Thyroid gland (tissue), 4 donors: ENCODE measurements at regions not wholly inside any gene's neighbourhood (a gene's known extent, or its start where the extent isn't known, plus 50 kb on each side); places are given as distances from the start of the nearest gene placed in this dataset.
A peak's percentile ranks its signal among the peaks of the same experiment; 100 is the strongest.

ENCODE experiments used
- DNase-seq, 2 donors: peaks; one replicate each; pipeline ENCODE4 v3.0.0-alpha.2; 2019
- H3K27ac ChIP-seq, 3 donors: fragments of 200-600 bp; sonication (generic); 1 replicate in 2 of 3; 2 replicates in 1 of 3; pipeline ENCODE4 v1.5.1; 2016 to 2019; ENCODE audit warnings: mild to moderate bottlenecking in 1 of 3, moderate library complexity in 1 of 3
- H3K27me3 ChIP-seq: fragments of 200-600 bp; sonication (generic); one replicate; pipeline ENCODE4 v1.5.1; 2019
- H3K36me3 ChIP-seq, 2 donors: fragments of 200-600 bp; sonication (generic); one replicate each; pipeline ENCODE4 v1.5.1; 2016 to 2019
- H3K4me1 ChIP-seq, 2 donors: fragments of 200-600 bp; sonication (generic); one replicate each; pipeline ENCODE4 v1.5.1; 2017 to 2019
- H3K4me3 ChIP-seq, 3 donors: fragments of 200-600 bp; sonication (generic); replicated peaks in 1 of 3; 1 replicate in 2 of 3; 2 replicates in 1 of 3; pipeline ENCODE4 v1.5.1; 2016; ENCODE audit warnings: mild to moderate bottlenecking in 1 of 3
- H3K9me3 ChIP-seq: fragments of 200-600 bp; sonication (generic); one replicate; pipeline ENCODE4 v1.5.1; 2017
- POLR2A ChIP-seq, 2 donors: fragments of 450-650 bp; IDR thresholded peaks; one replicate each; pipeline ENCODE4 v1.6.1; 2017; ENCODE audit warnings: antibody characterized with exemption in 2 of 2, mild to moderate bottlenecking in 2 of 2, moderate library complexity in 1 of 2
- WGBS, 2 donors: methylation state at CpG; one replicate each; pipeline ENCODE4 v1.1.5; 2017; 5-methylcytosine and 5-hydroxymethylcytosine counted together
- intact Hi-C: fragments of 100-400 bp; cut with DNase I; formaldehyde crosslinking; loops from one replicate; pipeline ENCODE4 v1.15.1; 2023
- TF ChIP-seq, protein P1 (sequence below), 6 experiments: fragments of 200-600 bp in 3 of 6; fragments of 450-650 bp in 3 of 6; sonication (generic) in 3 of 6; IDR thresholded peaks; one replicate each; pipeline ENCODE4 v1.5.1; 2016 to 2019; ENCODE audit warnings: antibody characterized with exemption in 6 of 6, mild to moderate bottlenecking in 2 of 6, inconsistent platforms in 1 of 6, moderate library complexity in 1 of 6

DNA sequence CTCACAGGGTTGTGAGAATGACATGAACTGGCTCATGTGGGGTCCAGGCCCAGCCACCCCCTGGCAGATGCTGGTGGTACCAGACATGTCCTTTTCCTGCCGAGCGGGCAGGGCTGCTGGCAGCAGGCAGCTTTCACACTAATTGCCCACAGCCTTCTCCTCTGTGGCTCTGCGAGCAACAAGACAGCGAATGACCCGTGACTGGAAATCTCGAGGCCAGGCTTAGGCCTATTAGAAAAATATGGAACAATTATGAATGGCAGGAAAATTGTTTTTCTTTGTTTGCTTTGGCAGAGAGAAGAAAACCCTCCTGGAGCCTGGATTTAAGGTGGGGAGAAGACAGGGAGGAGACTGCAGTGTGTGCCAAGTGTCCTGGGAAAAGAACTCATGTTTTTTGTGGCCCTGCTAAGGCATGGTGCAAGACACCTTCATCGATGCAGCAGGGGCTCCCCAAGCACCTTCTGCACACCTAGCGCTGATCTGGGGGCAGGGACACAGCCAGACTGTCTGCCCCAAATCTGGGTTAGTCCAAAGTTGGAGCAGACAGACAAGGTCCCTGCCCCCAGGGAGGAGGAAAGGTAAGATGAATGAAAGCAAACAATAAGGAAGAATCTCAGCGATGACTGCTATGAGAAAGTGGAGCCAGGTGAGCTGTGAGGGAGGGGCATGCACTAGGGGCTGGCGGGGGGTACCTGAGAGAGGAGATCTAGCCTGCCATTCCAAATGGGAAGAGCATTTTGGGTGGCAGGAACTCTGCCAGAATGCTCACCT, 193.8 kb upstream of the TLE3 start:
- peaks cover 58 to 70% of the 10 kb centered on the region in 2 donors for H3K4me1 ChIP-seq
- intact Hi-C loops = loop anchor here (5.0 kb wide), 1 partner anchor 79 kb away; no protein-coding TSS in a partner anchor
- peak overlapping the region in 2 of 3 donors; percentile 22 to 71 for H3K27ac ChIP-seq
- no peaks in the 10 kb centered on the region for H3K36me3 ChIP-seq
- no peaks in the 10 kb centered on the region for H3K27me3 ChIP-seq
- WGBS, 2 donors = 69% methylated on average over 9 to 10 of the region's 10 CpGs
- H3K4me3 ChIP-seq = no peak overlapping the region
- DNase-seq = no peak
- H3K9me3 ChIP-seq = no peaks in the 10 kb centered on the region
- TF ChIP-seq, protein P1, sequence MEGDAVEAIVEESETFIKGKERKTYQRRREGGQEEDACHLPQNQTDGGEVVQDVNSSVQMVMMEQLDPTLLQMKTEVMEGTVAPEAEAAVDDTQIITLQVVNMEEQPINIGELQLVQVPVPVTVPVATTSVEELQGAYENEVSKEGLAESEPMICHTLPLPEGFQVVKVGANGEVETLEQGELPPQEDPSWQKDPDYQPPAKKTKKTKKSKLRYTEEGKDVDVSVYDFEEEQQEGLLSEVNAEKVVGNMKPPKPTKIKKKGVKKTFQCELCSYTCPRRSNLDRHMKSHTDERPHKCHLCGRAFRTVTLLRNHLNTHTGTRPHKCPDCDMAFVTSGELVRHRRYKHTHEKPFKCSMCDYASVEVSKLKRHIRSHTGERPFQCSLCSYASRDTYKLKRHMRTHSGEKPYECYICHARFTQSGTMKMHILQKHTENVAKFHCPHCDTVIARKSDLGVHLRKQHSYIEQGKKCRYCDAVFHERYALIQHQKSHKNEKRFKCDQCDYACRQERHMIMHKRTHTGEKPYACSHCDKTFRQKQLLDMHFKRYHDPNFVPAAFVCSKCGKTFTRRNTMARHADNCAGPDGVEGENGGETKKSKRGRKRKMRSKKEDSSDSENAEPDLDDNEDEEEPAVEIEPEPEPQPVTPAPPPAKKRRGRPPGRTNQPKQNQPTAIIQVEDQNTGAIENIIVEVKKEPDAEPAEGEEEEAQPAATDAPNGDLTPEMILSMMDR (IDR thresholded peaks at IDR 0.05) = no peak
- no peak for TF ChIP-seq POLR2A (IDR thresholded peaks at IDR 0.05)

DNA sequence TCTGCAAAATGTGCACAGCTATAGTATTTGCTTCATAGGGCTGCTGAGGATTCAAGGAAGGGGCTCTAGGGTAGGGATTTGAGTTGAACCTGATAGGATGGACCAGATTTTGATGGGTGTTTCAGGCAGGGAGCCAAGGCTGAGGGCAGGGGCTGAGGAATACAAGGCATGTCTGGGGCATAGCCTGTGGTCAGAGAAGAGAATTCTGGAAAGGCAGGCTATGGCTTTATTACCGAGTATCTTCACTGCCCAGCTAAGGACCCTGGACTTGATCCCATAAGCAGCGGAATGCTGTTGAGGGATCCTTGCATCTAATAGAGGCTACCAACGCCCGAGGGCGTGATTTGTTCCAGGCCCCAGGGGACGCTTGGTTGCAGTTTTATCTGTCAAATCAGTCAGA, 193.0 kb upstream of the TLE3 start:
- Histone ChIP-seq H3K4me1 (peaks cover 63 to 76% of the 10 kb centered on the region in 2 donors), H3K4me3 (no peak overlapping the region), H3K27ac (peak overlapping the region in 2 of 3 donors; percentile 55 to 71), H3K36me3 (no peaks in the 10 kb centered on the region), H3K27me3 (no peaks in the 10 kb centered on the region), H3K9me3 (no peaks in the 10 kb centered on the region)
- intact Hi-C loops = loop anchor here (5.0 kb wide), 1 partner anchor 78 kb away; no protein-coding TSS in a partner anchor
- WGBS, 2 donors = 74 to 80% methylated on average over 6 of the region's 6 CpGs
- DNase-seq = no peak
- no peak for TF ChIP-seq POLR2A (IDR thresholded peaks at IDR 0.05)
- TF ChIP-seq, protein P1 (IDR thresholded peaks at IDR 0.05) = no peak

DNA sequence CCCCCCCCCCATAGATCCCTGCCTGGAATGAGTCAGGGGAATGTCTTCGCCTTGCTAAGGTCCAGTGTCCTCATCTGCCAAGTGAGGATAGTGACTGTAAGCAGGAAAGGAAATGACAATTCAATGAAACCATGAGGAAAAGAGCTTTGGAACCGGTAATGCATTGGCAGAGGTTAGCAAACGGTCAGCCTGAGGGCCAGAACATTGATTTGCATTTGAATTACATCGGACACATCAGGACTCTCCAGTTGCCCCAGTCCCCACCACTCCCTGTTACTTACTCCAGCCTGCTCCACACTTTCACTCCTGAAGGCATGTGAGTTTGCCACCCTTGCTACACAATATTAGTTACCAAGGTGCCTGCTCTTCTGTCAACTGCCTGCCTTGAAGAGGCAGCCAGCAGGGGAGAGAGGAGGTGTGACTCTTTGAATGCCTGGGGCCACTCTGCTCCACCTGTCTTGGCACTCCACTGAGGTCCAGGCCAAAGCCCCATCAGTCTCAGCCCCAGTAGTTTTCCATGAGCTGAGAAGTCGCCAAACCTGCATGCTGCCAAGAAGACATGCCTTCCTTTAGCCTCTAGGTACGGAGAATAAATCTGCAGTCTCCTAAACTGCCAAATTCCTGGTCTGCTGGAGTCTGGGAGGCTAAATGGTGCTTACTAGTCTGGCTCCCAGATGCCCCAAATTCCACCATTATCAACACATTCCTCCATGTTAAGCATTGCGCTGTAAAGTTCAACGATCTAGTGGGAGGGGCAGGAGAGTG, 191.7 kb upstream of the TLE3 start:
- intact Hi-C loops = loop anchor here (10.0 kb wide), 2 partner anchors 175 to 265 kb away; no protein-coding TSS in a partner anchor
- 46 to 47% methylated on average over 8 of the region's 8 CpGs for WGBS, 2 donors
- H3K27ac ChIP-seq = peak overlapping the region; percentile 55 to 71 (median 71)
- TF ChIP-seq, protein P1 (IDR thresholded peaks at IDR 0.05) = peak in 1 of 6 experiments; percentile 29
- TF ChIP-seq POLR2A (IDR thresholded peaks at IDR 0.05) = no peak
- H3K27me3 ChIP-seq = no peaks in the 10 kb centered on the region
- H3K4me3 ChIP-seq = no peak overlapping the region
- H3K9me3 ChIP-seq = no peaks in the 10 kb centered on the region
- H3K36me3 ChIP-seq = no peaks in the 10 kb centered on the region
- DNase-seq = peak; percentile 93 to 95
- peaks cover 73 to 85% of the 10 kb centered on the region in 2 donors for H3K4me1 ChIP-seq

DNA sequence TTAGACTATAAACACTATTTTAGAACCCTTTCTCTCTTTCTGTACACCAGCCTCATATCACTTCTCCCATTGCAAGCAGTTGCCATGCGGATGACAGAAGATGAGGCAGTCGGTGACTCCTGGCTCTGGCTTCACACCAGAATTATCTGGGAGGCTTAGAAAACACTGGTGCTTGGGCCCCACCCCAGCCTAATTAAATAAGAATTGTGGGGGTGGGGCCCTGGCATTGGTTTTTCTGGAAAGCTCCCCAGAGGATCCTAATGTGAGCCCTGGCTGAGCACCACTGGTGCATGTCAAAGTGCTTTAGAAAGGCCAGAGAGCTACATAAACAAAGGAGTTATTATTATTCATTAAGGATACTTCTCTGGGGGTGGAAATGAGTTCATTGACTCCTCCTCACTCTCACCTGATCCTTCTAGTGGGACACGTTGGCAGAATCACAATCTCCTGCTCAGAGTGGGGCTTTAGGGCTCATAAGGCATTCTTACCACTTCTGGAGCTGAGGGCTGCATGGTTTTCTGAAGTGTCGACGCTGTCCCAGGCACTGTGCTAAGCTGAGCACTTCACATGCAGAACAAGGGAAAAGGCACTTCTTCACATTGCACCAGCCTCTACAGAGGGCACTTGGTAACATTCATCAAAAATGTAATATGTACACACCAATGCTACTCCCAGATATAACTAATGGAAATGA, 188.5 kb upstream of the TLE3 start:
- WGBS, 2 donors = 34 to 42% methylated on average over 4 to 5 of the region's 5 CpGs
- peaks cover 52 to 61% of the 10 kb centered on the region in 2 donors for H3K4me1 ChIP-seq
- no peaks in the 10 kb centered on the region for H3K36me3 ChIP-seq
- H3K27me3 ChIP-seq = no peaks in the 10 kb centered on the region
- no peaks in the 10 kb centered on the region for H3K9me3 ChIP-seq
- peak overlapping the region; percentile 7 to 75 (median 47) for H3K27ac ChIP-seq
- peak; percentile 91 for DNase-seq
- TF ChIP-seq, protein P1 (IDR thresholded peaks at IDR 0.05) = no peak
- TF ChIP-seq POLR2A (IDR thresholded peaks at IDR 0.05) = no peak
- no peak overlapping the region for H3K4me3 ChIP-seq
- intact Hi-C loops = loop anchor here (10.0 kb wide), 2 partner anchors 171 to 261 kb away; no protein-coding TSS in a partner anchor
